GM12872 (cell line): ENCODE measurements at regions not wholly inside any gene's neighbourhood (a gene's known extent, or its start where the extent isn't known, plus 50 kb on each side); places are given as distances from the start of the nearest gene placed in this dataset.

Source experiments
- CTCF ChIP-seq: IDR thresholded peaks from 3 replicates; pipeline ENCODE4 v1.5.1; 2011; ENCODE audit warnings: low read depth, mild to moderate bottlenecking, low read length, moderate library complexity; ENCODE audit not compliant: insufficient read depth

GRCh38 chr7:115195208-115195607 lies 273.3 kb downstream of the MDFIC start:
- TF ChIP-seq CTCF: no peak

- no peak for TF ChIP-seq CTCF
Measured at GRCh38 chr7:115191526-115191925, 269.6 kb downstream of the MDFIC start.

GRCh38 chr7:115183431-115184057 lies 261.6 kb downstream of the MDFIC start:
- TF ChIP-seq CTCF: no peak

GRCh38 chr7:115178835-115179234 lies 256.9 kb downstream of the MDFIC start:
- no peak for TF ChIP-seq CTCF

- no peak for TF ChIP-seq CTCF
Measured at GRCh38 chr7:115177823-115178222, 255.9 kb downstream of the MDFIC start.

- no peak for TF ChIP-seq CTCF
Measured at GRCh38 chr7:115177103-115177502, 255.2 kb downstream of the MDFIC start.

- TF ChIP-seq CTCF: no peak
Measured at GRCh38 chr7:115153769-115154477, 232.0 kb downstream of the MDFIC start.
